GM19395 (cell line): ENCODE measurements at regions not wholly inside any gene's neighbourhood (a gene's known extent, or its start where the extent isn't known, plus 50 kb on each side); places are given as distances from the start of the nearest gene placed in this dataset.
"Not testable (repeated sequence)": the region's sequence is repeated elsewhere in the genome, so short reads cannot be mapped to it uniquely, and the experiment has no call there.

Experiments
- ATAC-seq: cut with Tn5 transposase; IDR thresholded peaks from one replicate; pipeline ENCODE4 v1.9.1; 2021; ENCODE audit warnings: mild to moderate bottlenecking, moderate library complexity; ENCODE audit not compliant: unreplicated experiment

DNA sequence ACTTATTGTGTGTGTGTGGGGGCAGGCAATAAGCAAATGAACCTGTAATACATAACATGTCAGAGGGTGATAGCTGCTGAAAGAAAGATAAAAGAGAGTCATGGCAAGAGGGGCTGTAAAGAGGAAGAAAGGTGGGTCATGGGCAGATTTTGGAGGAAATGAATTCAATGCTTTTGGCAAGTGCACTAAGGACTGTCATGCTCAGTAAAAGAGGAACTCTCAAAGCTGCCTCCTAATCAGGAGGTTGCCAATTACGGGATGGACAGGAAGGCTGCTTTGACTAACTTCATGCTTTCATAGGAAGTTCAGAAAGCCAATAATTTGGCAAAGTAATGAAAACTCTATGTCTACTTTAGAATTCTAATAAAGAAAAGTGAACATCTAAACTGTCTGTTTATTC is 401.2 kb downstream of the SH2D4B start:
- ATAC-seq = no peak

DNA sequence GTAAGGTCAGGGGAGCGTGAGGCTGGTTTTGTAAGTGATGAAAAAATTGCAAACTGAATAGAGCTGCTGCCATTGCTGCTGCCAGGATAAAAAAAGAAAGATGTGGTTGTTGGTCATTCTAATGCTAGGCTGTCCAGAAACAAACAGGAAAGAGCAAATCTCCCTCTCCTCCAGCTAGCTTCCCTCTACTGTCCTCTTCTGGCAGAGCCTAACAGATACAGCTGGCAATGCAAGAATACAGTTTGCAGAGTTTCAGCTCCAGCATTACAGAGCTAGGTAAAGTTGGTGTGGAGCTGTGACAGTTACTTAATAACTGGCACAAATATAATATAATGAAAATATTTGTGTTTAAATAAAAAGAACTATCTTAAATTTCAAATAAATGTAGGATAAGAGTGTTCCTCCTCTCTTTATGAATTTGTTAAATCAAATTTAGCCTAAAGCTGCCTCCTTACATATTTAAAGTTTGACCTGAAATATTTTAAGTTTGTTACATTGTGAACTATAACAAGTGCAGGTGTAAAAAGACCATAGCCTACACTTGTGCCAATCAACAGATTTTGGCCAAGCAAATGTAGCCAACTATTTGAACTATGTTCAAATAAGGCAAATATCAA is 407.7 kb downstream of the SH2D4B start:
- ATAC-seq = peak; percentile 76

DNA sequence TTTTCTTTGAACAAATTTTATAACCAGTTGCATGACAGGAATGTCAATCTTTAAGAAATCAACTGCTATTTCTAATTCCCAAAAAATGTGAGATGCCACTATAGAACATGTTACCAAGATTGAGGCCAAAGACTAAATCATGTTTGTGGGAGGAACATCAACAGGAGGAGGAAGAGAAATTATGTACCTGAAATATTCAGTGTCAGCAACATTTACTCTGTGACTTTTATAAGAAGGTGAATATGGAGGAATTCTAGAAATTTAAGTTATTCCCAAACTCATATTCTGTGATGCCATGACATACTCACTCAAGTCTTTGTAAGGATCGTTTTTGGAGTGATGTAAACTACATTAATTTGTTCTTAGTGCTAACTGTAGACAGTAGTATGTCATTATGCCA is 408.4 kb downstream of the SH2D4B start:
- ATAC-seq = no peak

DNA sequence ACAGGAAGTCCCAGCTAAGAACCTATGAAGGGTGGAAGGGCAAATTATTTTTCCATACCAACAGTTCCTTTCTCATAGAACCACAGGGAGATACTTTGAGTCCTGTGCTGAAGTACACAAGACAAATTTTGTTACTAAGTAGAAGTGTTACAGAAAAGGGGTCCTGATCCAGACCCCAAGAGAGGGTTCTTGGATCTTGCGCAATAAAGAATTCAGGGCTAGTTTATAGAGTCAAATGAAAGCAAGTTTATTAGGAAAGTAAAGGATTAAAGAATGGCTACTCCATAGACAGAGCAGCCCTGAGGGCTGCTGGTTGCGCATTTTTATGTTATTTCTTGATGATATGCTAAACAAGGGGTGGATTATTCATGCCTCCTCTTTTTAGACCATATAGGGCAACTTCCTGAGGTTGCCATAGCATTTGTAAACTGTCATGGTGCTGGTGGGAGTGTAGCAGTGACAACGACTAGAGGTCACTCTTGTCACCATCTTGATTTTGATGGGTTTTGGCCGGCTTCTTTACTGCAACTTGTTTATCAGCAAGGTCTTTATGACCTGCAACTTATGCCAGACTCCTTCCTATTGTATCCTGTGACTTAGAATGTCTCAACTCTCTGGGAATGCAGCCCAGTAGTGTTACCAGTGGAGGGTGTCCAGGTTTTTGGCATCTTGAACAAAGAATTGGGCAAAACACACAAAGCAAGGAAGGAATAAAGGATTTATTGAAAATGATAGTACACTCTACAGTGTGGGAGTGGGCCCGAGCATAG is 409.4 kb downstream of the SH2D4B start:
- ATAC-seq = no peak

DNA sequence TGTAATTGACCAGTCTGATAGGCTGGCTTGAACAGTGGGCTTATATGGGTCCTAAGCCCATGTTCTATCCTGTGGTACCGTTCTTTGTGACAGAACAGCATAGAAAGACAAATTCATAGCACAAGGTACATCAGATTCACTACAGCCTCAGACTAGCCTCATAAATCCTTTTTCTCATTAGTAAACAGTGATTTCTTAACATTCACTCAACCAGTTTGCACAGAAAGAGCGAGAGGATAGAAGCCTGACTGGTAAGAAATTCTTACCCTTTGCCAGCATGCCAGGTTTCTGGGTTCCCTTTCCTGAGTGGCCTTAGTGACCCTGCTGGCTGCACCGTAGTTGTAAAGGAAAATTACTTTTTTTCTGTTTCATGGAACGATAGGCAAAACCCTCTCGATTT is 412.1 kb downstream of the SH2D4B start:
- ATAC-seq = no peak

DNA sequence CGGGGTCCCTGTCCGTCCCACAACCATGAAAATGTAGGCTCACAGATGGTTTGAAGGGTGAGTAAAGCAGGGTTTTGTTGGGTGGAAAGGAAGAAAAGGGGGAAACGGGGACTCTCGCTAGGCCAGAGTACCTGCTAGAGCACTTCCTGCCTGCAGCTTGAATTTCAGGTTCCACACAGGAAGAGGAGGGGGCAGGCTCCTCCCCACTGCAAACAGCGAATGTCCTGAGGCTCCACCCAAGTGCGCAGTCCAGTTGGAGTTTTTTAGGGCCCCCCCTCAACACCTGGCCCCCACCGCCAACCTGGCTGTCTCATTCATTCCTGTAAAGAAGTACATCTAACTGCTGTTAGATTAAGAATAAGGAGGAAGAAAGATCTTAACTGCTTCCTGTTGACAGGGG is 414.7 kb downstream of the SH2D4B start:
- no peak for ATAC-seq

DNA sequence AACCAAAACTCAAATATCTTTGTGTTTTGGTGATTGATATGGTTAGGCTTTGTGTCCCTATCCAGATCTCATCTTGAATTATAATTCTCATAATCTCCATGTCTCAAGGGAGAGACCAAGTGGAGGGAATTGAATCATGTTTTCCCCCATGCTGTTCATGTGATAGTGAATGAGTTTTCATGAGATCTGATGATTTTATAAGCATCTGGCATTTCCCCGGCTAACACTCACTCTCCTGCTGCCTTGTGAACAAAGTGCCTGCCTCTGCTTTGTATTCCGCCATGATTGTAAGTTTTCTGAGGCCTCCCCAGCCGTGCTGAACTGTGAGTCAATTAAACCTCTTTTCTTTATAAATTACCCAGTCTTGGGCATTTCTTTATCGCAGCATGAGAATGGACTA is 419.5 kb downstream of the SH2D4B start:
- ATAC-seq = no peak

DNA sequence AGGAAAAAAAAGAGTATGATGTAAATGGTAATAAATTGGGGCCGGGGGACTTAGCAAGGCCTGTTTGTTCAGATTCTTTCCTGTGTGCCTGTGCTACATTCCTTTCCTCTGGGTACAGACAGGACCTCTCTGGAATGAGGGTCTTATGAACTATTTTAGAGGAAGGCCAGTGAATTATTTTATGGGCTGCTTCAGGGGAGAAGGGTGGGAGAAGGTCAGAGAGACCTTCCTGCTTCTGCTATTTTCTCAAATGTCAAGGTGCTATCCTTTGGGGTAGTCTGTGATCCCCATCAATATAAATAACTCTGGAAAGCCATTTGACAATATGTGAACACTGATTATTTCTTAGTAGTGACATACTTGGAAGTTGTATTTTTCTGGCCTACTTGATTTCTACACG is 426.5 kb downstream of the SH2D4B start:
- no peak for ATAC-seq

DNA sequence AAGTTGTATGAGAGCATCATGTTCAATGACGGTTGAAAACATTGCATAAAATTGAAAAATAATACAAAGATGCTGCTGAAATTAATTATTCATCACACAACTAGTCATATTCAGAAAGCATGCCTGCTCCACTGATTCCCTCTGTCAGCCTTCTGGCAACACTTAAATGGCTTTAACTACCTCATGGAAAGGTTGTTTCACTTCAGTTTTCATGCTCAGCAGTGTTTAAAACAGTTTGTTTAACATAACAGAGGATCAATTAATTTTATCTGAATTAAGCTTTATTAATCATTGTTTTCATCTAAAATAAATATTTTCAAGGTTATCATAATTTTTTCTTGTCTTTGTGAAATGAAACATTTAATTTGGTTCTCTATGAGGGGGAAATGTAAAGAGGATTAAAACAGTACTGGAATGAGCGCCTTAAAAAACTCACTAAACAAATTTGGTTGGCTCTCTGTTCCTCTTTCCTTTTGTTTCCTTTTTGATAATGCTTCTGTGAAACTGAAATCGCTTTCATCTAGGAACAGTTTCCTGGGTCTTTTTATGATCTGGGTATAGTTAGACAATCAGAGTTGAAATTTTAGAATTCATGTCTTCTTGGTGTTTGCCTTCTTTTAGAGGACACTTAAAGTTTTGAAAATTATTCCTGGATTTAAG is 427.4 kb downstream of the SH2D4B start:
- ATAC-seq = peak; percentile 87

DNA sequence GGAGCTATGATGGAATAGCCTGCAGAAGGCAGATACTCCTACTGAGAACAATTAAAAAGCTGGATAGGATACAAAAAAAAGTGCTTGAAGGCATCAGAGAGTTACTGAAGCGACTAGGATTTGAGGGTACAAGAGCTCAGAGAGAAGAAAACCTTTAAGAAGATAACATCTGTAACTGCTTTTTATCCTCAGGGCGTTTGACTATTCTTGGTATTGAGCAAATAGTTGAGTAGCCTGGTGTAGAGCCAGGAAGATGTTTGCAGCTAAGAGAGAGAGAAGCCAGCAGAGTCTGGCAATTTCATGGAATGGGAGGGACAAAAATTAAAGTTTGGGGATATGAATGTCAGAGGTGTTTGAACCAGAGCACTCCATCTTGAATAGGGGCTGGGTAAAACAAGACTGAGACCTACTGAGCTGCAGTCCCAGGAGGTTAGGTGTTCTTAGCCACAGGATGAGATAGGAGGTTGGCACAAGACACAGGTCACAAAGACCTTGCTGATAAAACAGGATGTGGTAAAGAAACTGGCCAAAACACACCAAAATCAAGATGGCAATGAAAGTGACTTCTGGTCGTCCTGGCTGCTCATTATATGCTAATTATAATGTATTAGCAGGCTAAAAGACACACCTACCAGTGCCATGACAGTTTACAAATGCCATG is 428.8 kb downstream of the SH2D4B start:
- no peak for ATAC-seq

DNA sequence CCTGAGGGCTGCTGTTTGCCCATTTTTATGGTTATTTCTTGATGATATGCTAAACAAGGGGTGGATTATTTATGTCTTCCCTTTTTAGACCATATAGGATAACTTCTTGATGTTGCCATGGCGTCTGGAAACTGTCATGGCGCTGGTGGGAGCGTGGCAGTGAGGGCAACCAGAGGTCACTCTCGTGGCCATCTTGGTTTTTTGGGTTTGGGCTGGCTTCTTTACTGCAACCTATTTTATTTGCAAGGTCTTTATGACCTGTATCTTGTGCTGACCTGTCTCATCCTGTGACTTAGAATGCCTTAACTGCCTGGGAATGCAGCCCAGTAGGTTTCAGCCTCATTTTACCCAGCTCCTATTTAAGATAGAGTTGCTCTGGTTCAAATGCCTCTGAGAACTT is 429.7 kb downstream of the SH2D4B start:
- not testable (repeated sequence) for ATAC-seq

DNA sequence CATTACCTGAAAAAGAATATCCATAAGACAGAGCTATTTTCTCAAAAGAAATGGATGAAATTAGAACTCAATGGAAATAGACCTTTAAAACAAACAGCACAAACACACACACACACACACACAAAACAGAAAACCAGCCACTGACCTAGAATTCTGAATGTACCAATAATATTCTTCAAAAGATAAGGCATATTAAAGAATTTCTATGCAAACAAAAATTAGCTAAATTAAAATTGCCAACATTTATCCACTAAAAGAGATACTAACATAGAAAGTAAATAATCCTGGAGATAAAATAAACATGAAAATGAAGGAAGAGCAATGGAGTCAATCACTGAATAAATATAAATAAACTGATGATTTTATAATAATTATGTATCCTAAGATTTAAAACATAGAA is 431.2 kb downstream of the SH2D4B start:
- no peak for ATAC-seq

DNA sequence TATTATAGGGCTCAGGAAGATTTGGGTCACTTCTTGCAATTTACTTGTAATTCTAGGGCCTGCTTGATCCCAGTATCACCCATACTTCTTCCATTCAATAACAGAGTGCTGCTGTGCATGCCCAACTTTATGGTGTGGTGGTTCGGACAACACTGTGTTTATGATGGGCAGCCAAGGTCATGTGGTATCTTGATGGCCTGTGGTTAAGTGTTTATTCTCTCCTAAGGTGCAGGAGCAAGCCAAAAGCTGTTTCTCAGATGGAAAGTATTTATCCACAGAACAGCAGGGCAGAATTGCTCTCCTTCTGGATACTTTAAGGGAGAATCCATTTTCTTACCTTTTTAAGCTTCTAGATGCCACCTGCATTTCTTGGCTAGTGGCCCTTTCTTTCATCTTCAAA is 433.8 kb downstream of the SH2D4B start:
- no peak for ATAC-seq

DNA sequence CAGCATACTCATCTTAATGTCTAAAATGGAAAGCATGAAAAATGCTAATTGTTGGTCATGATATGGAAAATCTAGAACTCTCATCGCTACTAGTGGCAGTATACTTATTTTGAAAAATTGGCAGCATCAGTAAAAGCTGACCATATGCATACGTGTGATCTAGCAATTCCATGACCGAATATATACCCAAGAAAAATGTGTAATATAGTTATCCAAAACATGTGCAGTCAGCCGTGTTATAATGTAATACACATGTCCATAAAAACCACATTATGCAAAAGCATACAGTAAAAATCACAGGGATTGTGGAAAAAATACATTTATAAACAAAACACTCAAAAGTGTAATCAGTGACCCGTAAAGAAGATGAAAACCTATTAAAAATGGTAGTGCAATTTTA is 439.0 kb downstream of the SH2D4B start:
- no peak for ATAC-seq

DNA sequence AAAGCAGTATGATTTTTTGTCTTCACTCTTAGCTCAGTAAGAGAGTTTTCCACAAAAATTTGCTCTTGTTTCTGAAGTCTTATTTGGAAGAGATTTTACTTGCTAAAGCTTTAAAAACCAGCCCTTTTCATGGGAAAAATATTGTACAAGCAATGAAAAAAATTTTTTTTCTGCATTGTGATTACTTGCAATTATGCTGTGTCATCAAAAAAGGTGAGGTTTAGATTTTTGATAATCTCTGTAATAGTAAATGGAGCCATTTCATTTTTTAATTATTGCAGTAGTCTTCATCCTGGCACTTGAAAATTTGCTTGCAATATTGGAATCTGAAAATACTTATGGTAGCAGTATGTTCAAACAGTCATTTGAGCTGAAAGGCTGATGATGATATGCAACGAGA is 447.4 kb downstream of the SH2D4B start:
- no peak for ATAC-seq

DNA sequence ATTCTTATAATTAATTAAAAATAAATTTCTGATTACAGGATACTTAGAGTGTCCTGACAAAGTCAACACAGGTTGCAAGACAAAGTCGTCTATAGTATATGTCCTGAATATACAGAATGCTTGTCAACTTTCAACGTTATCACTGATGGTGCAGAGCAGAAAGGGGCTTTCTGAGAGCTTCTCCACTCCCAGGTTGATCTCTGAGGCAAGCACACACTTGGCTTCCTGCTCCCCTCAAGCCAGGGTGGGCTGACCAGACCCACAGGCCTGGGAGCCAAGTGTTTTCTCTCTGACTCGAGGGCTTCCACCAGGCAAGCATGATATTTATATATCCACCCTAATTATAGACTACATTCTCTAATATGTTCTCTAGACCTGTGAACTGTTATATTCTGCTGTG is 448.9 kb downstream of the SH2D4B start:
- no peak for ATAC-seq

DNA sequence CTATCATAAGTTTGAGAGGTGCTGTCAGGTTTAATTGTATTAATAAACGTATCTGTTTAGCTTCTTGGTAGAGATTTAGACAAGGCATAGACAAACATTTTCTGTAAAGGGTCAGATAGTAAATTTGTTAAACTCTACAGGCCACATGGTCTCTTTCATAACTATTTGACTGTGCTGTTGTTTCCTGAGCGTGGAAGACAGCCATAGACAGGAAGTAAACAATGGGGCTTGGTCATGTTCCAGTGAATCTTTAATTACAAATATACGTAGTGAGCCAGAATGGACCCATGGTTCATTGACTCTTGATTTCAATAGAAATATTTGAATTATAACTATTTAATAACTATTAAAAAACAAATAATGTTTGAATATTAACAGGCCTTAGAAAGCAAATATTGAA is 451.1 kb downstream of the SH2D4B start:
- ATAC-seq = peak; percentile 65

DNA sequence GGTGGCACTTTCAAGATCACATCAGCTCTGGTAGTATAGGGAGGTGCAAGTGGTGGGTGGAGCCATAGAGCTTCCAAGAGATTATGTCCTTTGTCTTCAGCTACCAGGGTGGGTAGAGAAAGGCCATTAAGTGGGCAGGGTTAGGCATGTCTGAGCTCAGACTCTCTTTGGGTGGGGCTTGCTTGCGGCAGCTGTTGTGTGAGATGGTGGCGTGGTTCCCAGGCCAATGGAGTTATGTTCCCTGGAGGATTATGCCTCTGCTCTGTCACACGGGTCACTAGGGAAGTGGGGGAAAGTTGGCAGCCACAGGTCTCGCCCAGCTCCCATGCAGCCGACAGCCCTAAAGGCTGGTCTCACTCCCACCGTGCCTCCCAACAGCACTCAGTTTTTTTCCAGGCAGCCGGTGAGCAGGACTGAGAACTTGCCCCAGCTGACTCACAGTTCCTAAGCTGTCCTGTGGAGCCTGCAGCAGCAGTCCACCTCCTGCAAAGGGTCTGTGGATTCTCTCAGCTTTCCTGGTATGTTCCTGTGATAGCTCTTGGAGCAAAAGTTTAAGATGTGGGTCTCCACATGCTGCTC is 459.0 kb downstream of the SH2D4B start:
- no peak for ATAC-seq

DNA sequence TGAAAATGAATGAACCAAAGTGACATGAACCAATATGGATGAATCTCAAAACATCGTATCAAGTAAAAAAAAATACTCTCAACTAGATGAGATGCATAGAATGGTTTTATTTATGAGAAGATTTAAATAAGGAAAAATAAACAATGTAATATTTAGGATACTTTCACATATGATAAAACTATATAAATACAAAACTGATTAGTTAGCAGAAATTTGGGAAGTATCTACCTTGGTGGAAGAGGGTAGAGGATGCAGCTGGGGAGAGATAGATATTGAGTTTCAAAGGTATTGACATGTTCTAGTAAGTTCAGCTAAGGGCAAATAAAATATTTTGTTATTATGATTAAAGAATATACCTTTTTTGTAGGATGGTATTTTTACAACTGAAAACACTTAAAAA is 463.1 kb downstream of the SH2D4B start:
- no peak for ATAC-seq

DNA sequence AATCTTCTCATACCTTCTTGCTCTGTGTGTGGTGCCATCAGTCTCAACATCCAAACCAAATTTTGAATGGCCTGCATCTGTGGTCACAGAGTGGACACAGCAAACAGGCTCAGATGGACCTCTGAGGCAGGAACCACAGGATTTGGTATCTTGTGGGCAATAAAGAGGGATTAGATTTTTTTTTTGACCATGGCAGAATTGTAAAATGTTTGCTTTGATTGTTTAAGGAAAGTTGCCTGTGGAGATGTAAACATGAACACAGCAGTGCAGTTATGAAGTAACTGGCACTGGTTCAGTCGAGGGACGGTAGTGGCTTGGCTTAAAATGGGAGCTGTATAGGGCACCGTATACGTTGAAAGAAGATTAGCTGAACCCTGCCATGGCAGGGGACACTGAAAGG is 464.7 kb downstream of the SH2D4B start:
- ATAC-seq = no peak

DNA sequence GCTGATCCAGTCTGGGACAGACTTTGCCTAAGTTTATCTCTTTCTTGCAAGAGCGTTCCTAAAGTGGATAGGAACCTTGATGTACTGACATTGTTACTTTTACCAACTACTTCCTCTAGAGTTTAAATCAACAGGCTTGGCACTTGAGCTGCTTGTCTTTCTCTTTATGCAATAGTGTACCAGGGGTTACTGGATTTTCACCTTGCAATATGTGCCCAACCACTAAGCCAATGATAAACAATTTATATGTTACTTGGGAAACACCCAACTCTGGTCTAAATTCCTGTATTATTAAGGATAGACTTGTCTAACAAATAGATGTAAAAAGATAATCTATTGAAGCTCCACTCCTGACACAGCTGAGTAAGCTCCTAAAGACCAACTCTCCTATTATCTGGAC is 470.2 kb downstream of the SH2D4B start:
- no peak for ATAC-seq
